ENCODE measurements at regions not wholly inside any gene's neighbourhood (a gene's known extent, or its start where the extent isn't known, plus 50 kb on each side); places are given as distances from the start of the nearest gene placed in this dataset.

GRCh38 chr14:101499513-101499912, 61.8 kb upstream of the DIO3 start:
- no peak overlapping the region for H3K4me3 Mint-ChIP-seq
- H3K4me1 Mint-ChIP-seq = no peaks in the 10 kb centered on the region

GRCh38 chr14:101500061-101500460, 61.2 kb upstream of the DIO3 start:
- Mint-ChIP-seq H3K4me3 (no peak overlapping the region), H3K27me3 (peaks cover 3 to 41% of the 10 kb centered on the region in 2 donors), H3K27ac (no peak overlapping the region), H3K9me3 (peaks cover 0 to 3% (median 0%) of the 10 kb centered on the region in 5 donors), H3K4me1 (no peaks in the 10 kb centered on the region), H3K36me3 (no peaks in the 10 kb centered on the region)
- no peak overlapping the region for H3K27ac ChIP-seq (ENCODE audit: low read depth, low read length)
- ChIA-PET CTCF (no interaction called here), POLR2A (no interaction called here)
- H3K4me1 ChIP-seq (ENCODE audit: insufficient read depth, low read length) = no peaks in the 10 kb centered on the region
- H3K36me3 ChIP-seq (ENCODE audit: insufficient read depth, low read length) = no peaks in the 10 kb centered on the region
- no peak overlapping the region for H3K4me3 ChIP-seq (ENCODE audit: low read length)
- DNase-seq = no peak
- H3K9me3 ChIP-seq (ENCODE audit: low read length) = no peaks in the 10 kb centered on the region
- no peaks in the 10 kb centered on the region for H3K27me3 ChIP-seq (ENCODE audit: insufficient read depth, low read length, poor library complexity, severe bottlenecking)

More at GRCh38 chr14:101499513-101499912, 61.8 kb upstream of the DIO3 start:
- Mint-ChIP-seq H3K9me3 (peaks cover 0 to 1% (median 0%) of the 10 kb centered on the region in 5 donors), H3K27ac (no peak overlapping the region), H3K27me3 (peaks cover 3 to 41% of the 10 kb centered on the region in 2 donors), H3K36me3 (no peaks in the 10 kb centered on the region)
- Histone ChIP-seq H3K4me1 (ENCODE audit: insufficient read depth, low read length) (no peaks in the 10 kb centered on the region), H3K36me3 (ENCODE audit: insufficient read depth, low read length) (no peaks in the 10 kb centered on the region), H3K4me3 (ENCODE audit: low read length) (no peak overlapping the region), H3K9me3 (ENCODE audit: low read length) (no peaks in the 10 kb centered on the region), H3K27me3 (ENCODE audit: insufficient read depth, low read length, poor library complexity, severe bottlenecking) (no peaks in the 10 kb centered on the region), H3K27ac (ENCODE audit: low read depth, low read length) (no peak overlapping the region)
- POLR2A ChIA-PET = no interaction called here
- CTCF ChIA-PET = no interaction called here
- DNase-seq = no peak

GRCh38 chr14:101500681-101501080, 60.6 kb upstream of the DIO3 start:
- Mint-ChIP-seq H3K4me3 (no peak overlapping the region), H3K27ac (no peak overlapping the region), H3K4me1 (no peaks in the 10 kb centered on the region), H3K36me3 (no peaks in the 10 kb centered on the region), H3K27me3 (peaks cover 3 to 40% of the 10 kb centered on the region in 2 donors), H3K9me3 (peaks cover 0 to 3% (median 0%) of the 10 kb centered on the region in 5 donors)
- Histone ChIP-seq H3K9me3 (ENCODE audit: low read length) (no peaks in the 10 kb centered on the region), H3K27me3 (ENCODE audit: insufficient read depth, low read length, poor library complexity, severe bottlenecking) (no peaks in the 10 kb centered on the region), H3K27ac (ENCODE audit: low read depth, low read length) (no peak overlapping the region), H3K4me3 (ENCODE audit: low read length) (no peak overlapping the region), H3K4me1 (ENCODE audit: insufficient read depth, low read length) (no peaks in the 10 kb centered on the region), H3K36me3 (ENCODE audit: insufficient read depth, low read length) (no peaks in the 10 kb centered on the region)
- ChIA-PET CTCF (no interaction called here), POLR2A (no interaction called here)
- DNase-seq = no peak

- POLR2A ChIA-PET = no interaction called here
- no peak overlapping the region for H3K27ac Mint-ChIP-seq
- peaks cover 0 to 3% (median 0%) of the 10 kb centered on the region in 5 donors for H3K9me3 Mint-ChIP-seq
These were observed 60.0 kb upstream of the DIO3 start for GRCh38 chr14:101501341-101501740.

GRCh38 chr14:101501858-101502615, 59.3 kb upstream of the DIO3 start:
- Mint-ChIP-seq H3K36me3 (no peaks in the 10 kb centered on the region), H3K27ac (no peak overlapping the region), H3K4me3 (no peak overlapping the region), H3K4me1 (no peaks in the 10 kb centered on the region), H3K9me3 (peaks cover 0 to 3% (median 0%) of the 10 kb centered on the region in 5 donors), H3K27me3 (peaks cover 2 to 35% of the 10 kb centered on the region in 2 donors)
- Histone ChIP-seq H3K9me3 (ENCODE audit: low read length) (no peaks in the 10 kb centered on the region), H3K27me3 (ENCODE audit: insufficient read depth, low read length, poor library complexity, severe bottlenecking) (no peaks in the 10 kb centered on the region), H3K4me3 (ENCODE audit: low read length) (no peak overlapping the region), H3K4me1 (ENCODE audit: insufficient read depth, low read length) (no peaks in the 10 kb centered on the region), H3K36me3 (ENCODE audit: insufficient read depth, low read length) (no peaks in the 10 kb centered on the region), H3K27ac (ENCODE audit: low read depth, low read length) (no peak overlapping the region)
- ChIA-PET POLR2A (no interaction called here), CTCF (no interaction called here)
- no peak for DNase-seq

More at GRCh38 chr14:101501341-101501740, 60.0 kb upstream of the DIO3 start:
- Mint-ChIP-seq H3K27me3 (peaks cover 3 to 37% of the 10 kb centered on the region in 2 donors), H3K4me1 (no peaks in the 10 kb centered on the region), H3K36me3 (no peaks in the 10 kb centered on the region), H3K4me3 (no peak overlapping the region)
- Histone ChIP-seq H3K4me1 (ENCODE audit: insufficient read depth, low read length) (no peaks in the 10 kb centered on the region), H3K27ac (ENCODE audit: low read depth, low read length) (no peak overlapping the region), H3K4me3 (ENCODE audit: low read length) (no peak overlapping the region), H3K36me3 (ENCODE audit: insufficient read depth, low read length) (no peaks in the 10 kb centered on the region), H3K9me3 (ENCODE audit: low read length) (no peaks in the 10 kb centered on the region), H3K27me3 (ENCODE audit: insufficient read depth, low read length, poor library complexity, severe bottlenecking) (no peaks in the 10 kb centered on the region)
- DNase-seq = peak in 1 of 5 donors; percentile 30
- CTCF ChIA-PET = no interaction called here

GRCh38 chr14:101502761-101503392, 58.4 kb upstream of the DIO3 start:
- H3K27me3 ChIP-seq (ENCODE audit: insufficient read depth, low read length, poor library complexity, severe bottlenecking) = no peaks in the 10 kb centered on the region
- H3K27ac Mint-ChIP-seq = no peak overlapping the region
- ChIA-PET POLR2A (no interaction called here), CTCF (no interaction called here)
- no peaks in the 10 kb centered on the region for H3K36me3 Mint-ChIP-seq
- H3K27ac ChIP-seq (ENCODE audit: low read depth, low read length) = no peak overlapping the region
- H3K4me3 ChIP-seq (ENCODE audit: low read length) = no peak overlapping the region
- no peaks in the 10 kb centered on the region for H3K4me1 Mint-ChIP-seq
- no peak for DNase-seq
- no peaks in the 10 kb centered on the region for H3K36me3 ChIP-seq (ENCODE audit: insufficient read depth, low read length)
- H3K9me3 Mint-ChIP-seq = peaks cover 0 to 3% (median 0%) of the 10 kb centered on the region in 5 donors
- H3K27me3 Mint-ChIP-seq = peaks cover 2 to 27% of the 10 kb centered on the region in 2 donors
- H3K4me3 Mint-ChIP-seq = no peak overlapping the region
- H3K9me3 ChIP-seq (ENCODE audit: low read length) = no peaks in the 10 kb centered on the region
- H3K4me1 ChIP-seq (ENCODE audit: insufficient read depth, low read length) = no peaks in the 10 kb centered on the region

GRCh38 chr14:101503431-101504095, 57.7 kb upstream of the DIO3 start:
- no peak overlapping the region for H3K4me3 Mint-ChIP-seq
- Histone ChIP-seq H3K4me3 (ENCODE audit: low read length) (no peak overlapping the region), H3K9me3 (ENCODE audit: low read length) (no peaks in the 10 kb centered on the region), H3K27ac (ENCODE audit: low read depth, low read length) (no peak overlapping the region), H3K27me3 (ENCODE audit: insufficient read depth, low read length, poor library complexity, severe bottlenecking) (no peaks in the 10 kb centered on the region), H3K4me1 (ENCODE audit: insufficient read depth, low read length) (no peaks in the 10 kb centered on the region), H3K36me3 (ENCODE audit: insufficient read depth, low read length) (no peaks in the 10 kb centered on the region)
- CTCF ChIA-PET = no interaction called here
- peaks cover 0 to 3% (median 0%) of the 10 kb centered on the region in 5 donors for H3K9me3 Mint-ChIP-seq
- POLR2A ChIA-PET = no interaction called here
- no peaks in the 10 kb centered on the region for H3K4me1 Mint-ChIP-seq
- DNase-seq = peak in 1 of 5 donors; percentile 26
- H3K27me3 Mint-ChIP-seq = peaks cover 4 to 20% of the 10 kb centered on the region in 2 donors
- H3K36me3 Mint-ChIP-seq = no peaks in the 10 kb centered on the region
- H3K27ac Mint-ChIP-seq = no peak overlapping the region
